ENCODE measurements at regions not wholly inside any gene's neighbourhood (a gene's known extent, or its start where the extent isn't known, plus 50 kb on each side); places are given as distances from the start of the nearest gene placed in this dataset.
"Not testable (repeated sequence)": the region's sequence is repeated elsewhere in the genome, so short reads cannot be mapped to it uniquely, and the experiment has no call there.

DNA sequence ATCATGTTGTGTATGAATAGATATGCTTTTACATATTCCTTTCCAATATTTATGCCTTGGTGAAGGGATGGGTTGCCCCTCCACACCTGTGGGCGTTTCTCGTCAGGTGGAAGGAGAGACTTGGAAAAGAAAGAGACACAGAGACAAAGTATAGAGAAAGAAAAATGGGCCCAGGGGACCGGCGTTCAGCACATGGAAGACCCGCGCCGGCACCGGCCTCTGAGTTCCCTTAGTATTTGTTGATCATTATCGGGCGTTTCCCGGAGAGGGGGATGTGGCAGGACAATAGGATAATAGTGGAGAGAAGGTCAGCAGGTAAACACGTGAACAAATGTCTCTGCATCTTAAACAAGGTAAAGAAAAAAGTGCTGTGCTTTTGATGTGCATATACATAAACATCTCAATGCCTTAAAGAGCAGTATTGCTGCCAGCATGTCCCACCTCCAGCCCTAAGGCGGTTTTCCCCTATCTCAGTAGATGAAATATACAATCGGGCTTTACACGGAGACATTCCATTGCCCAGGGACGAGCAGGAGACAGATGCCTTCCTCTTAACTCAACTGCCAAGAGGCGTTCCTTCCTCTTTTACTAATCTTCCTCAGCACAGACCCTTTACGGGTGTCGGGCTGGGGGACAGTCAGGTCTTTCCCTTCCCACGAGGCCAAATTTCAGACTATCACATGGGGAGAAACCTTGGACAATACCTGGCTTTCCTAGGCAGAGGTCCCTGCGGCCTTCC lies 188.5 kb upstream of the F9 start:
- TF ChIP-seq, protein P1, sequence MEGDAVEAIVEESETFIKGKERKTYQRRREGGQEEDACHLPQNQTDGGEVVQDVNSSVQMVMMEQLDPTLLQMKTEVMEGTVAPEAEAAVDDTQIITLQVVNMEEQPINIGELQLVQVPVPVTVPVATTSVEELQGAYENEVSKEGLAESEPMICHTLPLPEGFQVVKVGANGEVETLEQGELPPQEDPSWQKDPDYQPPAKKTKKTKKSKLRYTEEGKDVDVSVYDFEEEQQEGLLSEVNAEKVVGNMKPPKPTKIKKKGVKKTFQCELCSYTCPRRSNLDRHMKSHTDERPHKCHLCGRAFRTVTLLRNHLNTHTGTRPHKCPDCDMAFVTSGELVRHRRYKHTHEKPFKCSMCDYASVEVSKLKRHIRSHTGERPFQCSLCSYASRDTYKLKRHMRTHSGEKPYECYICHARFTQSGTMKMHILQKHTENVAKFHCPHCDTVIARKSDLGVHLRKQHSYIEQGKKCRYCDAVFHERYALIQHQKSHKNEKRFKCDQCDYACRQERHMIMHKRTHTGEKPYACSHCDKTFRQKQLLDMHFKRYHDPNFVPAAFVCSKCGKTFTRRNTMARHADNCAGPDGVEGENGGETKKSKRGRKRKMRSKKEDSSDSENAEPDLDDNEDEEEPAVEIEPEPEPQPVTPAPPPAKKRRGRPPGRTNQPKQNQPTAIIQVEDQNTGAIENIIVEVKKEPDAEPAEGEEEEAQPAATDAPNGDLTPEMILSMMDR (IDR thresholded peaks at IDR 0.05) = not testable (repeated sequence)
- TF ChIP-seq POLR2A (IDR thresholded peaks at IDR 0.05) = not testable (repeated sequence)

Data from transverse colon (tissue), 3 donors.